22Rv1 (cell line): ENCODE measurements at regions not wholly inside any gene's neighbourhood (a gene's known extent, or its start where the extent isn't known, plus 50 kb on each side); places are given as distances from the start of the nearest gene placed in this dataset.

Experiments used
- CTCF ChIP-seq: fragments of 450-650 bp; IDR thresholded peaks from 2 replicates; pipeline ENCODE4 v1.5.1; 2017; ENCODE audit warnings: mild to moderate bottlenecking
- ZFX ChIP-seq: fragments of 450-650 bp; IDR thresholded peaks from 2 replicates; pipeline ENCODE4 v1.6.1; 2017; ENCODE audit warnings: antibody characterized with exemption, borderline replicate concordance

- TF ChIP-seq CTCF, result no peak
- no peak for TF ChIP-seq ZFX
Measured at GRCh38 chr2:34785206-34785785, 1186.2 kb upstream of the FAM98A start.
